H9 (cell line): ENCODE measurements at regions not wholly inside any gene's neighbourhood (a gene's known extent, or its start where the extent isn't known, plus 50 kb on each side); places are given as distances from the start of the nearest gene placed in this dataset.

Source experiments
- DNase-seq: peaks from one replicate; pipeline ENCODE4 v3.0.0-alpha.2; 2017
- H2AFZ ChIP-seq: one replicate; pipeline ENCODE4 v1.6.1; 2013; ENCODE audit warnings: mild to moderate bottlenecking, low read length, control low read depth, moderate library complexity
- H2AK5ac ChIP-seq: 2 replicates; pipeline ENCODE4 v1.6.1; 2013; ENCODE audit warnings: low read length, control low read depth, mixed read lengths; ENCODE audit not compliant: insufficient read length
- H2BK120ac ChIP-seq: one replicate; pipeline ENCODE4 v1.6.1; 2013; ENCODE audit warnings: low read depth, mild to moderate bottlenecking, low read length, control low read depth, inconsistent platforms; ENCODE audit not compliant: poor library complexity, severe bottlenecking
- H2BK12ac ChIP-seq: 2 replicates; pipeline ENCODE4 v1.6.1; 2013; ENCODE audit warnings: low read length, control low read depth, mixed read lengths, low read depth; ENCODE audit not compliant: insufficient read length
- H2BK15ac ChIP-seq: 2 replicates; pipeline ENCODE4 v1.6.1; 2013; ENCODE audit warnings: low read depth, low read length, control low read depth
- H2BK20ac ChIP-seq: one replicate; pipeline ENCODE4 v1.6.1; 2013; ENCODE audit warnings: low read depth, mild to moderate bottlenecking, low read length, control low read depth, inconsistent platforms; ENCODE audit not compliant: poor library complexity, severe bottlenecking
- H2BK5ac ChIP-seq: 2 replicates; pipeline ENCODE4 v1.6.1; 2013; ENCODE audit warnings: low read length, control low read depth, mixed read lengths; ENCODE audit not compliant: insufficient read length
- H3K14ac ChIP-seq: 2 replicates; pipeline ENCODE4 v1.6.1; 2013; ENCODE audit warnings: low read length, control low read depth; ENCODE audit not compliant: insufficient read depth
- H3K18ac ChIP-seq: 2 replicates; pipeline ENCODE4 v1.6.1; 2013; ENCODE audit warnings: low read depth, mild to moderate bottlenecking, mixed read lengths, low read length, control low read depth; ENCODE audit not compliant: insufficient read length
- H3K23ac ChIP-seq: 2 replicates; pipeline ENCODE4 v1.6.1; 2013; ENCODE audit warnings: low read length, control low read depth, mixed read lengths, low read depth; ENCODE audit not compliant: insufficient read length
- H3K23me2 ChIP-seq: 2 replicates; pipeline ENCODE4 v1.6.1; 2013; ENCODE audit warnings: low read depth, mild to moderate bottlenecking, mixed read lengths, low read length, control low read depth; ENCODE audit not compliant: insufficient read length, poor library complexity, severe bottlenecking
- H3K27ac ChIP-seq: 2 replicates; pipeline ENCODE4 v1.5.1; 2013; ENCODE audit warnings: low read length, control low read depth, mixed read lengths, low read depth; ENCODE audit not compliant: insufficient read length
- H3K27me3 ChIP-seq: 2 replicates; pipeline ENCODE4 v1.6.1; 2013; ENCODE audit warnings: low read length, control low read depth, inconsistent platforms; ENCODE audit not compliant: insufficient read depth
- H3K4ac ChIP-seq: 2 replicates; pipeline ENCODE4 v1.6.1; 2013; ENCODE audit warnings: low read depth, mild to moderate bottlenecking, control low read depth, inconsistent platforms, low read length, moderate library complexity
- H3K4me1 ChIP-seq: 2 replicates; pipeline ENCODE4 v1.6.1; 2013; ENCODE audit warnings: low read length, control low read depth, inconsistent platforms; ENCODE audit not compliant: insufficient read depth
- H3K4me2 ChIP-seq: 2 replicates; pipeline ENCODE4 v1.6.1; 2013; ENCODE audit warnings: low read length, control low read depth, mixed read lengths; ENCODE audit not compliant: insufficient read length, insufficient read depth
- H3K56ac ChIP-seq: 2 replicates; pipeline ENCODE4 v1.6.1; 2013; ENCODE audit warnings: low read depth, mild to moderate bottlenecking, mixed read lengths, low read length, control low read depth; ENCODE audit not compliant: insufficient read length
- H3K79me1 ChIP-seq: 2 replicates; pipeline ENCODE4 v1.6.1; 2013; ENCODE audit warnings: low read depth, mild to moderate bottlenecking, moderate library complexity, low read length, control low read depth, inconsistent platforms; ENCODE audit not compliant: insufficient read depth, poor library complexity, severe bottlenecking
- H3K79me2 ChIP-seq: 2 replicates; pipeline ENCODE4 v1.6.1; 2013; ENCODE audit warnings: low read length, control low read depth, inconsistent platforms; ENCODE audit not compliant: insufficient read depth
- H3K9ac ChIP-seq: 2 replicates; pipeline ENCODE4 v1.6.1; 2013; ENCODE audit warnings: low read length, control low read depth, mixed read lengths; ENCODE audit not compliant: insufficient read length; ENCODE audit errors: extremely low read depth
- H3K9me3 ChIP-seq: one replicate; pipeline ENCODE4 v1.6.1; 2013; ENCODE audit warnings: low read depth, low read length, inconsistent platforms; ENCODE audit not compliant: control insufficient read depth
- H3T11ph ChIP-seq: one replicate; pipeline ENCODE4 v1.6.1; 2013; ENCODE audit warnings: mild to moderate bottlenecking, low read length, control low read depth, inconsistent platforms
- H4K20me1 ChIP-seq: one replicate; pipeline ENCODE4 v1.6.1; 2013; ENCODE audit not compliant: control insufficient read depth, insufficient read length, insufficient read depth
- H4K5ac ChIP-seq: 2 replicates; pipeline ENCODE4 v1.6.1; 2013; ENCODE audit warnings: low read depth, mild to moderate bottlenecking, mixed read lengths, low read length, control low read depth; ENCODE audit not compliant: insufficient read length
- H4K8ac ChIP-seq: replicated peaks from 2 replicates; pipeline ENCODE4 v1.6.1; 2013; ENCODE audit warnings: low read length, control low read depth, mixed read lengths, low read depth; ENCODE audit not compliant: insufficient read length
- H4K91ac ChIP-seq: 2 replicates; pipeline ENCODE4 v1.6.1; 2013; ENCODE audit warnings: low read depth, mild to moderate bottlenecking, moderate library complexity, mixed read lengths, low read length, control low read depth; ENCODE audit not compliant: insufficient read length
- H3K27ac Mint-ChIP-seq, 3 experiments: 2 replicates in 2 of 3; 3 replicates in 1 of 3; pipeline ENCODE4 v1.8.0; 2020 to 2021; ENCODE audit warnings: mixed read lengths in 3 of 3, mild to moderate bottlenecking in 1 of 3, moderate library complexity in 1 of 3
- H3K27me3 Mint-ChIP-seq: 2 replicates; pipeline ENCODE4 v1.8.0; 2021; ENCODE audit warnings: low read depth, mild to moderate bottlenecking, moderate library complexity, mixed read lengths
- H3K36me3 Mint-ChIP-seq, 3 experiments: 2 replicates in 2 of 3; 3 replicates in 1 of 3; pipeline ENCODE4 v1.8.0; 2020 to 2021; ENCODE audit warnings: low read depth in 3 of 3, mixed read lengths in 3 of 3; ENCODE audit not compliant: insufficient read depth in 1 of 3
- H3K4me1 Mint-ChIP-seq, 2 experiments: 2 replicates each; pipeline ENCODE4 v1.8.0; 2020; ENCODE audit warnings: mixed read lengths in 2 of 2
- H3K4me3 Mint-ChIP-seq, 2 experiments: 2 replicates in 1 of 2; 3 replicates in 1 of 2; pipeline ENCODE4 v1.8.0; 2020 to 2021; ENCODE audit warnings: mild to moderate bottlenecking in 2 of 2, mixed read lengths in 2 of 2, moderate library complexity in 1 of 2
- H3K9me3 Mint-ChIP-seq, 2 experiments: 2 replicates in 1 of 2; 3 replicates in 1 of 2; pipeline ENCODE4 v1.8.0; 2020; ENCODE audit warnings: mild to moderate bottlenecking in 2 of 2, mixed read lengths in 2 of 2, moderate library complexity in 1 of 2
- WGBS: extraction: QIAGEN DNeasy Blood & Tissue Kit; methylation state at CpG from one replicate; pipeline ENCODE4 v1.1.7; 2013; ENCODE audit warnings: missing lambda C conversion rate, low lambda C conversion rate, mixed read lengths; ENCODE audit not compliant: insufficient read length; ENCODE audit errors: extremely low coverage; 5-methylcytosine and 5-hydroxymethylcytosine counted together
- TF ChIP-seq, protein P1 (sequence below): fragments of 200-600 bp; sonication (generic); conservative IDR thresholded peaks from 3 replicates; pipeline ENCODE4 v1.8.0; 2021; ENCODE audit warnings: antibody characterized with exemption, mild to moderate bottlenecking

DNA sequence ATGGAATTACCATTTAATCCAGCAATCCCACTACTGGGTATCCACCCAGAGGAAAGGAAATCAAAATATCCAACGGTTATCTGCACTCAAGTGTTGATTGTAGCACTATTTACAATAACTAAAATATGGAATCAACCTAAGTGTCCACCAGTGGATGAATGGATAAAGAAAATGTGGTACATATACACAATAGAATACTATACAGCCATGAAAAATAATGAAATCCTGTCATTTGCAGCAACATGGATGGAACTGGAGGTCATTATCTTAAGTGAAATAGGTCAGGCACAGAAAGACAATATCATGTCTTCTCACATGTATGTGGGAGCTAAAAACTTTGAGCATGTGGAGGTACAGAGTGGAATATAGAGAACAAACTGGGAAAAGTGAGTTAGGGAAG lies 92.9 kb upstream of the ARHGEF7 start:
- no CpG with 5 or more reads among the region's 1 CpG for WGBS
- H3K9ac ChIP-seq: no peak overlapping the region
- H3K4me1 ChIP-seq: no peaks in the 10 kb centered on the region
- Mint-ChIP-seq H3K27ac (no peak overlapping the region), H3K9me3 (peaks cover 15 to 26% of the 10 kb centered on the region in 2 experiments), H3K27me3 (no peaks in the 10 kb centered on the region; the same call in 1 of the 2 replicates), H3K4me1 (no peaks in the 10 kb centered on the region), H3K36me3 (peaks cover 3 to 14% (median 7%) of the 10 kb centered on the region in 3 experiments; a peak in 6 of 7 replicates), H3K4me3 (no peak overlapping the region)
- H3K23ac ChIP-seq: no peak overlapping the region
- H2BK15ac ChIP-seq: no peak overlapping the region
- H3K9me3 ChIP-seq: no peaks in the 10 kb centered on the region
- no peaks in the 10 kb centered on the region for H3K23me2 ChIP-seq
- TF ChIP-seq, protein P1, sequence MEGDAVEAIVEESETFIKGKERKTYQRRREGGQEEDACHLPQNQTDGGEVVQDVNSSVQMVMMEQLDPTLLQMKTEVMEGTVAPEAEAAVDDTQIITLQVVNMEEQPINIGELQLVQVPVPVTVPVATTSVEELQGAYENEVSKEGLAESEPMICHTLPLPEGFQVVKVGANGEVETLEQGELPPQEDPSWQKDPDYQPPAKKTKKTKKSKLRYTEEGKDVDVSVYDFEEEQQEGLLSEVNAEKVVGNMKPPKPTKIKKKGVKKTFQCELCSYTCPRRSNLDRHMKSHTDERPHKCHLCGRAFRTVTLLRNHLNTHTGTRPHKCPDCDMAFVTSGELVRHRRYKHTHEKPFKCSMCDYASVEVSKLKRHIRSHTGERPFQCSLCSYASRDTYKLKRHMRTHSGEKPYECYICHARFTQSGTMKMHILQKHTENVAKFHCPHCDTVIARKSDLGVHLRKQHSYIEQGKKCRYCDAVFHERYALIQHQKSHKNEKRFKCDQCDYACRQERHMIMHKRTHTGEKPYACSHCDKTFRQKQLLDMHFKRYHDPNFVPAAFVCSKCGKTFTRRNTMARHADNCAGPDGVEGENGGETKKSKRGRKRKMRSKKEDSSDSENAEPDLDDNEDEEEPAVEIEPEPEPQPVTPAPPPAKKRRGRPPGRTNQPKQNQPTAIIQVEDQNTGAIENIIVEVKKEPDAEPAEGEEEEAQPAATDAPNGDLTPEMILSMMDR: no peak
- no peak overlapping the region for H3K18ac ChIP-seq
- H3K4me2 ChIP-seq: no peak overlapping the region
- no peaks in the 10 kb centered on the region for H3K27me3 ChIP-seq
- H4K5ac ChIP-seq: no peak overlapping the region
- H2BK5ac ChIP-seq: no peak overlapping the region
- no peak overlapping the region for H3K14ac ChIP-seq
- no peaks in the 10 kb centered on the region for H4K20me1 ChIP-seq
- H2BK12ac ChIP-seq: no peak overlapping the region
- no peak overlapping the region for H3K27ac ChIP-seq
- no peak overlapping the region for H4K91ac ChIP-seq
- H3K79me2 ChIP-seq: no peaks in the 10 kb centered on the region
- no peak overlapping the region for H3T11ph ChIP-seq
- H3K79me1 ChIP-seq: no peaks in the 10 kb centered on the region
- no peak overlapping the region for H3K56ac ChIP-seq
- no peak overlapping the region for H2BK20ac ChIP-seq
- no peak overlapping the region for H2BK120ac ChIP-seq
- H2AK5ac ChIP-seq: no peak overlapping the region
- H3K4ac ChIP-seq: no peak overlapping the region
- H2AFZ ChIP-seq: no peak overlapping the region
- H4K8ac ChIP-seq: no peak overlapping the region
- no peak for DNase-seq
